ENCODE measurements at regions not wholly inside any gene's neighbourhood (a gene's known extent, or its start where the extent isn't known, plus 50 kb on each side); places are given as distances from the start of the nearest gene placed in this dataset.

DNA sequence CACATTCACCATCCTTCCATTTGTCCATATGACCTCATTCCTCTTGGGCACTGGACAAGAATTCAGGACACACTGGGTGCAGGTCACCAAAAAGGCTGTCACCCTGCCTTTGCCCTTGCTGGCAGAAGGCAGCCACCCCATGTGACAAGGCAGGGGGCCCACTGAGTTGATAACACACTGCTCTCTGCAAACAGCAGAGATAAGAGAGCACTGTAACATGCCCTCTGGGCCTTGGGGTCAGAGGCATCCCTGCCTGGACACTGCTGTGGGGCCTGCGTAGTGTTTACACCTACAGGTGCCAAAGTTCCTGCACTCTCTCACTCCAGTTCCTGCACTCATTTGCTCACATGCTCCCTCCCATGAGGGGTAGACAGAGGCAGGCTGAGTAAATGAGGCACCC is 344.7 kb upstream of the TCF4 start:
- TF ChIP-seq POLR2A (IDR thresholded peaks at IDR 0.05), result no peak
- TF ChIP-seq, protein P1, sequence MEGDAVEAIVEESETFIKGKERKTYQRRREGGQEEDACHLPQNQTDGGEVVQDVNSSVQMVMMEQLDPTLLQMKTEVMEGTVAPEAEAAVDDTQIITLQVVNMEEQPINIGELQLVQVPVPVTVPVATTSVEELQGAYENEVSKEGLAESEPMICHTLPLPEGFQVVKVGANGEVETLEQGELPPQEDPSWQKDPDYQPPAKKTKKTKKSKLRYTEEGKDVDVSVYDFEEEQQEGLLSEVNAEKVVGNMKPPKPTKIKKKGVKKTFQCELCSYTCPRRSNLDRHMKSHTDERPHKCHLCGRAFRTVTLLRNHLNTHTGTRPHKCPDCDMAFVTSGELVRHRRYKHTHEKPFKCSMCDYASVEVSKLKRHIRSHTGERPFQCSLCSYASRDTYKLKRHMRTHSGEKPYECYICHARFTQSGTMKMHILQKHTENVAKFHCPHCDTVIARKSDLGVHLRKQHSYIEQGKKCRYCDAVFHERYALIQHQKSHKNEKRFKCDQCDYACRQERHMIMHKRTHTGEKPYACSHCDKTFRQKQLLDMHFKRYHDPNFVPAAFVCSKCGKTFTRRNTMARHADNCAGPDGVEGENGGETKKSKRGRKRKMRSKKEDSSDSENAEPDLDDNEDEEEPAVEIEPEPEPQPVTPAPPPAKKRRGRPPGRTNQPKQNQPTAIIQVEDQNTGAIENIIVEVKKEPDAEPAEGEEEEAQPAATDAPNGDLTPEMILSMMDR (IDR thresholded peaks at IDR 0.05), result no peak
